ENCODE measurements at regions not wholly inside any gene's neighbourhood (a gene's known extent, or its start where the extent isn't known, plus 50 kb on each side); places are given as distances from the start of the nearest gene placed in this dataset.

DNA sequence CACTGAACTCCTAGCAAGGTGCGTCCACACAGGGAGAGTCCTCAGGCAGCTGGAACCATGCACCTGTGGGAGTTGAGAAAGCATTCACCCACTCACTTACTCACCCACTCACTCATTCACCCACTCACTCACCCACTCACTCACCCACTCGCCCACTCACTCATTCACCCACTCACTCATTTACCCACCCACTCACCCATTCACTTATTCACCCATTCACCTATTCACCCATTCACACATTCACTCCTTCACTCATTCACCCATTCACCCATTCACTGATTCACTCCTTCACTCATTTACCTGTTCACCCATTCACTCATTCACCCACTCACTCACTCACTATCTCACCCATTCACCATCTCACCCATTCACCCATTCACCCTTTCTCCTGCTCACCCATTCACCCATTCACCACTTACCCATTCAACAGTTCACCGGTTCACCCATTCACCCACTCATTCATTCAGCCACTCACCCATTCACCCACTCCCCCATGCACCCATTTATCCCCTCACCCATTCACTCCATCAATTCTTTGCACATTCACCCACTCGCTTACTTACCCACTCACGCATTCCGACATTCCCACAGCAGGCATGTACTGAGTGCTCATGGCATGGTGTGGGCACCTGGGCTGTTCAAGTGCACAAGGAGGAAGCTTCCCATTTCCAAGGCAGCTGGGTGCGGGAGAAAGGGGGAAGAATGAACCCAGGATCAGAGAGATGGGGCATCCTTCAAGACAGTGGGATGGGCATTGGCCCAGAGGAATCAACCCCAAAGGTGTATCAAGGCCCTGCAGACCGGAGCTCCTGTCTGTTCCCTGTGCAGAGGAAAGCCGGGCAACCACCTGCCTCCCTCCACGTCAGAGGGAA lies 135.2 kb upstream of the C14orf180 start:
- no peak for DNase-seq

DNA sequence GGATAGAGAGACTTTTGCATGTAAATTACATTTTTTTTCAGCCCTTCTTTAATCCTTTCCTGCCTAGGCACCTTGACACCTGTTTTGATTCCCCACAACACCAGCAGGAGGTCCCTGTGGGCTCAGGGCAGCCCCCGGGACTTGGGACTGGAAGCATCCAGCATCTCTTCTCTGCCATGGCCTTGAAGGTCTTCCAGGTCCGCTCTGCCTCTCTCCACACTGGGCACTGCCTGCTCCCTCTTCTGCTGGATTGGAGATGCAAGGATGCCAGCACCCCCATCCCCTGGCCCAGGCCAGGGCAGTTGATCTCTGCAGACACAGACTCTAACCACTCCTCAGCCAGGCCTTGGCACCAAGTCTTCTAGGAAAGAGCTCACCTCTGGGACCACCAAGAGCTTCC lies 134.5 kb upstream of the C14orf180 start:
- no peak for DNase-seq

DNA sequence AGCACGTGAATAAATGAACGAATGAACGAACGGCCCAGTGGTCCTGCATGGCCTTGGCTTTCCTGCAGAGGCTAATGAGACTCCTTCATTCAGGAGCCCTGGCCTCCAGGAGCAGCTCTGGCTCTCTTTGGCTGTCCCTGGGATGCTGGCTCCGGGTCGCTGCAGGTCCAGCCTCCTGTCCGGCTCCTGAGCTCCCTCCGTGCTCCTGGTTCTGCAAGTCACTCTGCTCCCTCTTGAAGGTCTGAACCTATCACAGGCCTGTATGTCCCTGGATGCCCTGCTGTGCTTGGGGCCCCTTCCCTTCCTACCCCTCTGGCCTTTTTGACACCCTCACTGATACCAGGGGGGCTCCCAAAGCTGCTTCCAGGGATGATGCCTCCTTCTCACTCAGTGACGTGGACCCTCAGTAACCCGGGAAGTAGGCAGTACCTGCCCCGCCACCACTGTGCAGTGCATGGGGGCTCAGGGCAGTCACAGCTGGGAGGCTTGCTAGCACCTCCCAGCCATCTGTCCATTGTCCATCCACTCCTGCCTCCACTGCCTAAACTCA lies 133.7 kb upstream of the C14orf180 start:
- DNase-seq, result no peak

DNA sequence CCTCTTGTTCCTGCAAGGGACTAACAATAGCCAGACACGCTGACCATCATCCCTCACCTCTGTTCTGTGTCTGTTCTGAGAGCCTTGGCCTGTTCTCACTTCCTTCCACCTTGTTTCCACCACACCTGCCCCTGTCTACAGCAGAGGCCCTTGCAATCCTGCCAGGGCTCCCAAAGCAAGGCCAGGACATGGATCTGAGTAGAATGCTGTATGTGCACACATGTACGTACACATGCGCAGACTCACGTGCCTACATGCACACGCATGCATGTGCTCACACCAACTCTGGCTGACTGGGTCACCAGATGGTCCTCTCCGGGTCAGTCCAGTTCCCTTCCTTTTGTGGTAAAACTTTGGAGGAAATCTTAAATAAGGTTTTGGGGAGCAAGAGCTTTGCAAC lies 133.0 kb upstream of the C14orf180 start:
- DNase-seq, result no peak

DNA sequence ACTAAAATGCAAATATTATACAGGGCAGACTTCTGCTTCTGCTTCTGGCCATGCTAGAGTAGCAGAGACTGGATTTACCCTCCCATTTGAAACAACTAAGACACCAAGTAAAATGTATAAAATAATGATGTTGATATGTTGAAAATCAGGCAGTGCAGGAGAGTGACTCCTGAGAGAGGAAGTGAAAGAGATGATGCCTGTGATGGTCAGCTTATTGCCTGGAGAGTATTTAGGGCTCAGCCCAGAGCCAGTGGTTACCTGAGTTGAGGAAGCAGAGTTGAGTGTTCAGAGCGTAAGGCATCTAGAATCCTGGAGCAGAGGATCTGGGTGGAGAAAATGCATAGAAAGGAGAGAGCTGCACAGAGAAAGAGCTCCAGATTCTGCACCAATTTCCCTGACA lies 131.8 kb upstream of the C14orf180 start:
- no peak for DNase-seq

DNA sequence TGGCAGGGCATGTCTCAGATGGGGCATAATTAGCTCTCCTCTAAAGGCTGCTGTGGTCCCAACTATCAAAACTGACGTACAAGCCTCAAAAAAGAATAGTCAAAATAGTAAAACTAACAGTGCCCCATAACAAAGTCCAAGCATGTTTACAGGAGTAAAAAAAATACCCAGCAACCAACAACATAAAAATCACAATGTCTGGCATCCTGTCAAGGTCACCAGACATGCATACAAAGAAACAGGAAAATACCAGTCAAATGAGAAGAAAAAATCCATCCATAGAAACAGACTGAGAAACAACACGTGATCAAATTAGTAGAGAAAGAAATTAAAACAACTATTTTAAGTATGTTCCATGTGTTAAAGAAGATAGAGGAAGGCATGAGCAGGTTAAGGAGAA lies 131.2 kb upstream of the C14orf180 start:
- no peak for DNase-seq

DNA sequence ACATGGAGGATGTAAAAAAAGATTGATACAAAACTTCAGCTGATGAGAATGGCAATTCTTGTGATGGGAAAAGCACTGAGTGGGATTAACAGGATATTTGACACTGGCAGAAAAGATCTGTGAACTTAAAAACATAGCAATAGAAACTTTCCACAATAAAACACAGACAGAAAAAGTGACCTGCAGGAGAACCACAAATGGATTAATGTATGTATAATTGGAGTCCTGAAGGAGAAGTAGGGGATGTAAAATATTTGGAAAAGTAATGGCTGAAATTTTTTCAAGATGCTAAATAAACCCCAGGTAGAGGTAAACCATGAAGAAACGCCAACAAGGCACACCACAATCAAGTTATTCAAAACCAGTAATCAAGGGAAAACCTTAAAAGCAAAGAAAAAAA lies 130.8 kb upstream of the C14orf180 start:
- no peak for DNase-seq

DNA sequence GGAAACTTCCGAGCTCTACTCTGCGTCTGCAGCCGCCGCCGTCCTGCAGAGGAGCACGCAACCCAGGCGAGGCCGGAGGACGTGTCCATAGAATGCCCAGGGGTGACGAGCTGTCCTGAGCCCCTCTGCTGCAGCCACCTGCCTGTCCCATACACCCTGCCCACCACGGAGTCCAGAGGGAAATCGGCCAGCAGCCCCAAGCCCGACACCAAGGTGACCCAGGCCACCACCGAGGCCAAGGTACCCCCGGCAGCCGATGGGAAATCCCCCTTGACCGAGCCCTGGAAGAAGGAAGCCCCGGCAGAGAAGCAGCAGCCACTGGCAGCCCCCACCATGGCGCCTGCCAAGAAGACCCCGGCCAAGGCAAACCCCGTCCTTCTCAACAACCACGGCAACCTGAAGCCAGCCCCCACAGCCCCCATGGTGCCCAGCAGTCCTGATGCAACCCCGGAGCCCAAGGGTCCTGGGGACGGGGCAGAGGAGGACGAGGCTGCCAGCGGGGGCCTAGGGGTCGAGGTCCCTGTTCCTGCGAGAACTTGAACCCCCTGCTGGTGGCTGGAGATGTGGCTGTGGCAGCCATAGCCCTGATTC lies 128.7 kb upstream of the C14orf180 start:
- no peak for DNase-seq

DNA sequence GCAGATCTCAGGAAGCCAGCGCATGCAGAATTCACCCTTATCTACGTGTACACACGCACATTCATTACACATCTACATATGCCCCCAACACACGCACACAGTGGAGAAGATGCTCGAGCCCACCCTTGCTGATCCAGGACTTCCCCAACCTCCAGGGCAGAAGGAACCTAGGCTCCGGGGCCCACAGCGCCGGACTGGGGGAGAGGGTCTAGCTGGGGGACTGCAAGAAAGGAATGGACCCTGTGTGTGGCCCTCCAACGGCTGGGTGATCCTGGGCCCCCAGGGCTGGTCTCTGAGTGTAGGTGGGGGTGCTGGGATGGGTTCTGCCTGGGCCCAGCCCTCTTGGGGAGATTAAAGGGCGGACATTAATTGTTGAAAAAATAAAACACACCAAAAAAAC lies 128.1 kb upstream of the C14orf180 start:
- DNase-seq, result no peak

DNA sequence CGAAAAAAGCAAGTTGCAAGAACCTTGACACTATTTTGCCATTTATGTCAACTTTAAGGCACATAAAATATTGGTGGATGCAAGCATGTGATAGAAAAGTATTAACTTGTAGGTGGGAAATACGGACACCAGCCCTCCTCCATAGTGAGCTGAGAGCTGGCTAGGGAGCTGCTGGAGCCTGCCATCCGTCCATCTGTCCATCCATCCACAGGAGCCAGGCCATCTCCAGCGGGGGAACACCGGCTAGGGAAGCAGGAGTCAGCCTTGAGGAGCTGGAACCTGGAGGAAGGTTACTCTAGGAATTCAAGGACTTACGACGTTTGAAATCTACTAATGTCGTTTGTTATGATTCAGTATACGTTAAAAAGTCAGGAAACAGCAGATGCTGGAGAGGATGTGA lies 120.7 kb upstream of the C14orf180 start:
- no peak for DNase-seq

DNA sequence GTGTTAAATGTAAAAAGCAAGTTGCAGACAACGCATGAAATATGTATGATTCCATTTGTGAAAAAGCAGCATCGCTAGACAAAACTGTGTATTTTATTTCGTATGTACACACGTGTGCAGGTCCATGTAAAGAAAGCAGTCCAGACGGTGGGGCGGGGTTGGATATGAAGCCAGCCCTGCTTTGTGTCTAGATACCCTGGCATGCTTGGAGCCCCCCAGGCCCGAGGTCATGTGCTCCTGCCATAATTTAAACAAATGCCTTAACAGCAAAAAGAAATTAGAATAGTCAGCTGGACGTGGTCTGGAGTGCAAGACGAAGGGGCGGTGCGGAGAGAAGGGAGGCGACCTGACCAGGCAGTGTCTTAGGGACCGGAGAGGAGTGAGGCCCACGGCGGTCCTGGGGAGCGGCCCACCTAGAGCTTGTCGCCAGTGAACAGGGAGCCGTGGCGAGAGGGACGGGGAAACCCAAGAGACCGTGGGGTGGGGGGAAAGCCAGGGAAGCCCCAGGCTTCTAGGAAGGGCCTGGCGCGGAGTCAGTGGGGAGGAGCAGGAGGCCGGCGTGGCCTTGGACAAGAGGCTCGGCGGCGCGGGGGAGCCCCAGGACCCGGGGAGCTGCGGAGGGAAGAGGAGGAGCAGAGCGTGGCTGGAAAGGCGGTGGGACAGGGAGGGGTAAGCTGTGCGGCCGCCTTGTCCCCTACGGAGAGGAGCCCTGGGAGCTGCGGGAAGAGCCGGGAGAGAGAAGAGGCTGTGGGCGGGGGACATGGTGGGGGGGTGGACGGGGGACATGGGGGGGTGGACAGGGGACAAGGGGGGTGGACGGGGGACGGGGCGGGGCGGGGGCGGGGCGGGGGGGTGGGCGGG lies 118.5 kb upstream of the C14orf180 start:
- DNase-seq, result no peak

DNA sequence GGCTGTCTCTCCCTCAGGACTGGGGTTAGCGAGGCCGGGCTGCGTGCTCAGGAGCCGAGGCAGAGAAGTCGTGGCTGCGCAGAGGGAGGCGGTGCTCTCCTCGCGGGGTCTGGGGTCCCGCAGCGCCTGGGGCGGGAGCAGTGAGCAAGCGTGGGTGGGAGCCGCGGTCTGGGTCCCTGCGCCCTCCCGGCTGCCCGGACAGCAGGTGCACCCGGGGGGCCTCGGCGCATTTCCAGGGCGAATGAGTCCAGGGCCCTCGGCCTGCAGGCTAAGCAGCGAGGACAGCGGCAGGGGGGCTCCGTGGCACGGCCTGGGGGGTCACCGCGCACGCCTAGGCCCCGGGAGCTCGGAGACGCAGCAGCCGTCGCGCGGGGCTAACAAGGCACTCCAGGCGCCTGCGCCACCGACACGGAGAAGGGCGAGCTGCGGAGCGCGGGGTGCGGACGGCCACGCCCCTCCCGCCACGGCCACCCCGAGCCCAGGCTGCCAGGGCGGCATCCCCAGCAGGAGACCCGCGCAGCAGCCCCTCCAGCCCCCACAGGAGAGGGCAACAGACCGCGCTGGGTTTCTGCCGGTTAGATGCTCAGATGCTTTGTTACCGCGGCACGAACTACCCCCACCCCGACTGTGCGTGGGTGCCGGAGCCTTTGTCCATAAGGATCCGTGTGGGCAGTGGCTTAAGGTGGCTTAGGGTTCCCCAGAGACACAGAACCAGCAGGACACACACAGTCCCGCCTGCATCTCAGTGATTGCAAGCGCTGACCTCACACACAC lies 117.7 kb upstream of the C14orf180 start:
- no peak for DNase-seq

DNA sequence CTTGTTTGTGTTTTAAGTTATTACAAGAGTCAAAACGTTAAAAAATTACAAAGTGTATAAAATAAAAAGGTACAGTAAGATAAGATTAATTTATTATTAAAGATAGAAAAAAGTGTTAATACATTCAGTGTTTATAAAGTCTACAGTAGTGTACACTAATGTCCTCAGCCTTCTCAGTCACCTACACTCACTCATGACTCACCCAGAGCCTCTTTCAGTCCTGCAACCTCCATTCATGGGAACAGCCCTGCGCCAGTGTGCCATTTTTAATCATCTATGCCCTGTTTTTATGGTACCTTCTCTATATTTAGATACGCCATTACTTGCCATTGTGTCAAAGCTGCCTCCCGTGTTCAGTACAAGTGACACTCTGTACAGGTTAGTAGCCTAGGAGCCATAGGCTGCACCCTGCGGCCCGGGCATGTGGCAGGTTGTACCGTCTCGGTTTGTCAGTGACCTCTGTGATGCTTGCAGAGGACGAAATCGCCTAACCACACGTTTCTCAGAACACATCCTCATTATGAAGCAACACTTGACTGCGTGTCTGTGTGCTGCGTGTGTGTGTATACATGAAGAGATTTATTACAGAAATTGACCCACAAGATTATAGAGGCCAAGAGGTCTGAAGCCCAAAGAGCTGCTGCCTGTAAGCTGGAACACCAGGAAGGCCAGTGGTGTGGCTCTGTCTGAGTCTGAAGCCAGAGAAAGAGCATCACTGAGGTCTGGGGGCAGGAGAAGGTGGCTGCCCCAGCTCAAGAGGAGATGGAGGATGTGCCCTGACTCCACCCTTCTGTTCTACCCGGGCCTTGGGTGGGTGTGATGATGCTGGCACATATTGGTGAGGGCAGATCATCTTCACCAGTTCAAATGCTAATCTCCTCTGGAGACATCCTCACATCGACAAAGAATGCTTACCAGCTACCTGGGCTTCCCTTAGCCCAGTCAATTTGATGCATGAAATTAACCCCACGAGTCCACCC lies 116.6 kb upstream of the C14orf180 start:
- no peak for DNase-seq

DNA sequence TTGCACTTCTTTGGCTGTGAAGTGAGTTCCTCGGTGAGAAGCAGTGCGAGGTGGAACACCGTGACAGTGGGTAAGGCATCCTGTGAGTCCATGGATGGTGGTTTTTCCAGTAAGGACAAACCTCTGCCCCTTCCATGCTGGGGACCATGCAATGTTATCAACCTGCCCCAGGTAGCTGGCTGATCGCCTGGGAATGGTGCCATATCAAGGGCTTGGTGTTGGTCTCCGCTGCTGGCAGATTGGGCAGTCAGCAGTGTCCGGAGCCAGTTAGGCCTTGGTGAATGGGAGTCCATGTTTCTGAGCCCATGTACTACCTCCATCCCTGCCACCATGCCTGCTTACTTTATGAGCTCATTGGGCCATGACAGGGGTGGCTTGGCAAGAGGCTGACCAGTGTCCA lies 114.7 kb upstream of the C14orf180 start:
- no peak for DNase-seq

DNA sequence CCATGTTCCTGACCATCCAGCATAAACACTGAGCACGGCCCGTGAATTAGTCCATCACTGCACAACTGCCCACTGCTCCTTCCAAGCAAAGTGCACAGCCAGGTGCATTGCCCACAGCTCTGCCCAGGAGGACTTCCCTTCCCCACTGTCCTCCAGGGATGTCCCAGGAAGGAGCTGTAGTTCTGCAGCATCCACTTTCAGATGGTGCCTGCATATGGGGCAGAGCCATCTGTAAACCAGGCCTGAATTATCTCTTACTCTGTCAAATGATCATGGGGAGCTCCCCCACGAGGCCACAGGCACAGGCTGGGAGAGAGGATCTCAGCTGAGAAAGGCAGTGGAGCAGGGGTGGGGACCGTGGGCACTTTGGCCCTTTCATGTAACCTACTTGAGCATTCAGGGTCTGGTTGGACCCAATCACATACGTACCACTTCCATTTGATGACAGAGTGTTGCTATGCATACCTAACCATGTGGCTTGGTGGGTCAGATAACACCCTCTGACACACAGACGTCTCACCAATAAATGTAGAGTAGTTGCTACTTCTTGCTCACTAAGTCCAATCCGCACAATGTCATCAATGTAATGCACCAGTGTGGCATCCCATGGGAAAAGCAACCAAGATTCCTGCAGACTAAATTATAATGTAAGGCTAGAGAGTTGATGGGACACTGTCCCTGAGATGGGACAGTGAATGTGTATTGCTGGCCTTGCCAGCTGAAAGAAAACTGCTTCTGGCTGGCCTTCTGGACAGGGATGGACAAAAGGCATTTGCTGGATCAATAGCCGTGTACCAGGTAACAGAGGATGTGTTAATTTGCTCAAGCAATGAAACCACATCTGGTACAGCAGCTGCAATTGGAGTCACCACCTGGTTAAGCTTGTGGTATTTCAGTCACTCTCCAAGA lies 113.8 kb upstream of the C14orf180 start:
- no peak for DNase-seq

DNA sequence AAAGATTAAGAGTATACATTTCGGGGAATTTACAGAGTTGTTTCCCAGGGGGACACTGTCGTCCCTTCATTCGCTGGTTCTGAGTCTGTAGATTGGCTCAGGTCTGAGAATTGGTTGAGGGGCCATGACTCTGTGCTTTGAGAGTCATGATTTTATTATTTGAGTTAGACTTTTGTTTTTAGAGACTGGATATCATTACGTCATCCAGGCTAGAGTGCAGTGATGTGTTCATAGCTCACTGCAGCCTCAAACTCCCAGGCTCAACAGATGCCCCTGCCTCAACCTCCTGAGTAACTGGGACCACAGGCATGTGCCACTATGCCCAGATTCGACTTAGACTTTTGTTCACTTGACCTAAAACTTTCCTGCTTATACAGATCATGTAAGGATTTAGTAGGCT lies 112.3 kb upstream of the C14orf180 start:
- no peak for DNase-seq

DNA sequence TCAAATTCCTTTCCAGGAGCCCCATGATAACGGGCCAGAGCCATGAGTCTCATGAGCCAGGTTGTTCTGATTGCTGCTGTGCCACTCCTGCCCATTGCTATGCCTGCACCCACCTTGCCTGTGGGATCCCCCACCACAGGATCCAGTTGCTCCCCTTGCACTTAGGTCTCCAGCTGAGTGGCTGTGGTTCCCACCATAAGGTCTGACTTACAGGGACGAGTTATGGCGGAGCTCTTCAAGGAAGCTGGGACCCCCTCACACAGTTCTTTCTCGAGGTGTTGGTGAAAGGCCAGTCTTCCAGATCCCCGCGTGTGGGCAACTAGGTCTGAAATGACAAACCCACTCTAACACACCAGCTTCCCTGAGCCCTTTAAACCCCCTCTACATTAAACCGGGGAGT lies 111.9 kb upstream of the C14orf180 start:
- DNase-seq, result no peak

DNA sequence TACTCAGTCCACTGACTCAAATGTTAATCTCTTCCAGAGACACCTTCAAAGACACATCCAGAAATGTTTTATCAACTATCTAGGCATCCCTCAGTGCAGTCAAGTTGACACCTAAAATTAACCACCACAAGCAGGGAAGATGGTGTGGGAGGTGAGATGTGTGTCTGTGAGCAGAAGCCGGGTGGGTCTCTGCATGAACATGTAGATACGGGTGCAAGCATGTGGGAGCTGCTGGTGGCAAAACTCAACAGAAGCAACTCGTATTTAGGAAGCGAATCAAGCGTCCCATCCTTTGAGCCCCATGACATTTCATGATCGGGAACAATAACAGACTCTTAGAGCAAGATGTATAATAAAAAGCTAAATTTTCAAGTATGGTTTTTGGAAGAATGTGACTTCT lies 110.0 kb upstream of the C14orf180 start:
- DNase-seq, result no peak

DNA sequence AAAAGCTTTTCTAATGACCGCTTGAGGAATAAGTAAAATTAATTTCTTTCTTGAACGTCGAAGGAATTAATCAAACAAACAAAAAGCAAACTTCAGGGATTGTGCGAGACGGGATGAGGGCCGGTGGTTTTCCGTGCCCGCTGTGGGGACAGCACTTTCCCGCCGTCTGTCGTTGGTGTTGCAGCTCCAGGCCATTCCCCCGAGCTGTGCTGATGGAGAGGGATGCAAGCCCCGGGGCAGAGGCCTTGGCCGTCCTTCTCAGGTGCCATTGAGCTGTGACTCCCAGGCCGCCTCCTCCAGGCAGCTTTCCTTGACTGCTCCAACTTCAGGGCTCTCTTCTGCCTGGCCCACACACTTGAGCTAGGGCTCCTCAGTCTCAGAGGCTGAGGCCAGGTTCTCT lies 109.0 kb upstream of the C14orf180 start:
- DNase-seq, result no peak

DNA sequence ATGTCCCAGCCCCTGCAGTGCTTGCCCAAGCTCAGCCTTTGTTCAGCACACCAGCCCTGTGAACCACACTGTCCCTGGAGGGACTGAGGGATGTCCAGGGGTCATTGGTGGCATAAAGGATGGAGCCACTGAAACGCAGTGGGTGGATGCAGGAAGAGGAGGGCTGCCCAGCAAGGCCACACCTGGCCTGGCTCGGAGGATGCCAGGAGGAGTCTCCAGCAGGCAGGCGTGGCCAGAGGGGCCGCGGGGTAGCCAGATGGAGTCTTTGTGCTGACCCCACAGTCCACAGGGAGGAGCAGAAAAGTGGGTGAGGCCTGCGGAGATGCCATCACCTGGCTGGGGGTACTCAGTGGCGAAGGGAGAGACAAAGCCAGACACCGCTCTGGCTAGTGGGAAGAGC lies 108.5 kb upstream of the C14orf180 start:
- no peak for DNase-seq

All from KG1 (cell line).